Gastroesophageal sphincter (tissue), 4 donors: ENCODE measurements at regions not wholly inside any gene's neighbourhood (a gene's known extent, or its start where the extent isn't known, plus 50 kb on each side); places are given as distances from the start of the nearest gene placed in this dataset.
"Not testable (repeated sequence)": the region's sequence is repeated elsewhere in the genome, so short reads cannot be mapped to it uniquely, and the experiment has no call there.

Source experiments
- ATAC-seq: fragments of 150-250 bp; one replicate; pipeline ENCODE4 v1.9.1; 2016; ENCODE audit warnings: mild to moderate bottlenecking, moderate library complexity
- H3K27ac ChIP-seq, 4 donors: fragments of 200-600 bp; sonication (generic) in 3 of 4; 1 replicate in 3 of 4; 2 replicates in 1 of 4; pipeline ENCODE4 v1.5.1; 2016 to 2019
- H3K27me3 ChIP-seq: fragments of 200-600 bp; sonication (generic); one replicate; pipeline ENCODE4 v1.5.1; 2019
- H3K36me3 ChIP-seq, 2 donors: fragments of 200-600 bp; sonication (generic); one replicate each; pipeline ENCODE4 v1.5.1; 2019; ENCODE audit warnings: control low read depth in 1 of 2
- H3K4me1 ChIP-seq, 3 donors: fragments of 200-600 bp; sonication (generic); 1 replicate in 2 of 3; 2 replicates in 1 of 3; pipeline ENCODE4 v1.5.1; 2016 to 2019; ENCODE audit warnings: control low read depth in 2 of 3
- H3K4me3 ChIP-seq, 2 donors: fragments of 200-600 bp; sonication (generic); one replicate each; pipeline ENCODE4 v1.5.1; 2019; ENCODE audit warnings: mild to moderate bottlenecking in 1 of 2, moderate library complexity in 1 of 2
- H3K9me3 ChIP-seq, 3 donors: fragments of 200-600 bp; sonication (generic); one replicate each; pipeline ENCODE4 v1.5.1; 2017 to 2019; ENCODE audit warnings: control low read depth in 2 of 3
- EP300 ChIP-seq: sonication (generic); formaldehyde crosslinking; IDR thresholded peaks from one replicate; pipeline ENCODE4 v1.6.1; 2017; ENCODE audit warnings: antibody characterized with exemption, mild to moderate bottlenecking
- POLR2A ChIP-seq, 2 donors: fragments of 450-650 bp; IDR thresholded peaks; one replicate each; pipeline ENCODE4 v1.6.1; 2017; ENCODE audit warnings: antibody characterized with exemption in 2 of 2, mild to moderate bottlenecking in 2 of 2, moderate library complexity in 1 of 2
- POLR2AphosphoS5 ChIP-seq: sonication (generic); formaldehyde crosslinking; IDR thresholded peaks from one replicate; pipeline ENCODE4 v1.6.1; 2017; ENCODE audit warnings: antibody characterized with exemption
- WGBS, 2 donors: methylation state at CpG; one replicate each; pipeline ENCODE4 v1.1.5; 2018; ENCODE audit warnings: low coverage in 1 of 2; 5-methylcytosine and 5-hydroxymethylcytosine counted together
- TF ChIP-seq, protein P1 (sequence below), 4 experiments: fragments of 200-600 bp in 2 of 4; fragments of 450-650 bp in 2 of 4; sonication (generic) in 1 of 4; IDR thresholded peaks; one replicate each; pipeline ENCODE4 v1.5.1; 2017 to 2019; ENCODE audit warnings: antibody characterized with exemption in 4 of 4, mild to moderate bottlenecking in 2 of 4, moderate library complexity in 2 of 4

DNA sequence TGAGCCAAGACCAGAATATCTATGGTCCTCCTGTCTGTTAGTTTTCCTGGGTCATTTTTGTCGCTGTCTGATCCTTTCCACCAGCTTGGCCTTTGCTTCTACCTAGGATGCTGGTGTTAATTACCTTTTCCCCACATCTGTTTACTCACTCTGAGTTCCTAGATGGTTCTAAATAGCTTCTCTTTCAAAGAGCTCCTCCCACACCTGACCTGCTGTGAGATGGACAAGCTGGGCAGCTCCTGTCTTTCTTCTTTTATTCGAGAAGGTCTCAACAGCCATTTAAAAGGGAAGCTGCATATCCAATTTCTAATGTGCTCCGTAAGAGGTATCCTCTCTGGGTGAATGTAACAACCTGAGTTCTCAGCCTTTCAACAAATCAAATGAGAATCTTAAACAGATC lies 156.2 kb downstream of the HRH4 start:
- H3K4me3 ChIP-seq, result no peak overlapping the region
- no peaks in the 10 kb centered on the region for H3K4me1 ChIP-seq
- H3K27me3 ChIP-seq, result no peaks in the 10 kb centered on the region
- 52 to 71% methylated on average over 2 to 3 of the region's 3 CpGs for WGBS, 2 donors
- no peaks in the 10 kb centered on the region for H3K36me3 ChIP-seq
- H3K27ac ChIP-seq, result no peak overlapping the region
- ATAC-seq, result no peak
- no peaks in the 10 kb centered on the region for H3K9me3 ChIP-seq
- TF ChIP-seq POLR2A (IDR thresholded peaks at IDR 0.05) (no peak), POLR2AphosphoS5 (no peak), EP300 (no peak)
- TF ChIP-seq, protein P1, sequence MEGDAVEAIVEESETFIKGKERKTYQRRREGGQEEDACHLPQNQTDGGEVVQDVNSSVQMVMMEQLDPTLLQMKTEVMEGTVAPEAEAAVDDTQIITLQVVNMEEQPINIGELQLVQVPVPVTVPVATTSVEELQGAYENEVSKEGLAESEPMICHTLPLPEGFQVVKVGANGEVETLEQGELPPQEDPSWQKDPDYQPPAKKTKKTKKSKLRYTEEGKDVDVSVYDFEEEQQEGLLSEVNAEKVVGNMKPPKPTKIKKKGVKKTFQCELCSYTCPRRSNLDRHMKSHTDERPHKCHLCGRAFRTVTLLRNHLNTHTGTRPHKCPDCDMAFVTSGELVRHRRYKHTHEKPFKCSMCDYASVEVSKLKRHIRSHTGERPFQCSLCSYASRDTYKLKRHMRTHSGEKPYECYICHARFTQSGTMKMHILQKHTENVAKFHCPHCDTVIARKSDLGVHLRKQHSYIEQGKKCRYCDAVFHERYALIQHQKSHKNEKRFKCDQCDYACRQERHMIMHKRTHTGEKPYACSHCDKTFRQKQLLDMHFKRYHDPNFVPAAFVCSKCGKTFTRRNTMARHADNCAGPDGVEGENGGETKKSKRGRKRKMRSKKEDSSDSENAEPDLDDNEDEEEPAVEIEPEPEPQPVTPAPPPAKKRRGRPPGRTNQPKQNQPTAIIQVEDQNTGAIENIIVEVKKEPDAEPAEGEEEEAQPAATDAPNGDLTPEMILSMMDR (IDR thresholded peaks at IDR 0.05), result no peak

DNA sequence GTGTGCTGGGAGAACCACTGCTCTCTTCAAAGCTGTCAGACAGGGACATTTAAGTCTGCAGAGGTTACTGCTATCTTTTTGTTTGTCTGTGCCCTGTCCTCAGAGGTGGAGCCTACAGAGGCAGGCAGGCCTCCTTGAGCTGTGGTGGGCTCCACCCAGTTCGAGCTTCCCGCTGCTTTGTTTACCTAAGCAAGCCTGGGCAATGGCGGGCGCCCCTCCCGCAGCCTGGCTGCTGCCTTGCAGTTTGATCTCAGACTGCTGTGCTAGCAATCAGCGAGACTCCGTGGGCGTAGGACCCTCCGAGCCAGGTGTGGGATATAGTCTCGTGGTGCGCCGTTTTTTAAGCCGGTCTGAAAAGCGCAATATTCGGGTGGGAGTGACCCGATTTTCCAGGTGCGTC lies 164.0 kb downstream of the HRH4 start:
- H3K27me3 ChIP-seq, H3K27ac ChIP-seq, H3K36me3 ChIP-seq, H3K4me3 ChIP-seq, ATAC-seq, H3K4me1 ChIP-seq, H3K9me3 ChIP-seq: not testable (repeated sequence)
- WGBS, 2 donors, result 27% methylated on average over 3 of the region's 17 CpGs; no CpG with 5 or more reads in 1 of the 2 donors

DNA sequence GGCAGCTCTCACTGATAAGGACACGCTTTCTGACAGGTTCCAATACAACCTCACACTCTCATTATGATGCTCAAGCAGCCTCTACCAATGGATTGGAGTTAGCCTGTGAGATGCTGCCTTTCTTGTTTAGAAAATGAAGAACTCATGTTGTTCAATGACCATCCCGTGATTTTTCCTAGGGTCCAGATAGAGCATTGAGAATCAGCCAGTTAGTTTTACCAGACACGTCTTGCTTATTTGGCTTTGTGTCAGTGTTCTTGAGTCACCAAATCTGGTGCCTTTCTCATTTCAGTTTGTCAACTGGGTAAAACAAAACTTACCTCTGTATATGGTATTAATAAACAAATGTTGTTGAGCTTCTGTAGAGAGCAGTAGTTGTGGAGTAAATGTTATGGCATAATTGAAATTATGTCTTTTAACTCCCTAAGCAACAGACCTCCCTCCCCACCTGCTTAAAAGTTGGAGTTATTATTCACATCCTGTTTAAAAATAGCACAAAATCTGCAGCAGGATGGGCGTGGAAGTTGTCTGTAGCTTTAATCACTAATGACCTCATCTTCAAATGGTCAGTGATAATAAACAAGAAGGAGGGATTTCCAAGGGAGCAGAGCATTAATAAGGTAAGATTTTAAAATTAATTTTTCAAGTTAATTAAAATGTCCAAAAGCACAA lies 167.3 kb downstream of the HRH4 start:
- no peak for TF ChIP-seq POLR2AphosphoS5
- TF ChIP-seq, protein P1 (IDR thresholded peaks at IDR 0.05), result no peak
- Histone ChIP-seq H3K36me3 (no peaks in the 10 kb centered on the region), H3K4me1 (no peaks in the 10 kb centered on the region), H3K4me3 (no peak overlapping the region), H3K27ac (no peak overlapping the region), H3K9me3 (no peaks in the 10 kb centered on the region), H3K27me3 (peaks cover 5% of the 10 kb centered on the region)
- 39 to 47% methylated on average over 4 of the region's 4 CpGs for WGBS, 2 donors
- no peak for ATAC-seq

DNA sequence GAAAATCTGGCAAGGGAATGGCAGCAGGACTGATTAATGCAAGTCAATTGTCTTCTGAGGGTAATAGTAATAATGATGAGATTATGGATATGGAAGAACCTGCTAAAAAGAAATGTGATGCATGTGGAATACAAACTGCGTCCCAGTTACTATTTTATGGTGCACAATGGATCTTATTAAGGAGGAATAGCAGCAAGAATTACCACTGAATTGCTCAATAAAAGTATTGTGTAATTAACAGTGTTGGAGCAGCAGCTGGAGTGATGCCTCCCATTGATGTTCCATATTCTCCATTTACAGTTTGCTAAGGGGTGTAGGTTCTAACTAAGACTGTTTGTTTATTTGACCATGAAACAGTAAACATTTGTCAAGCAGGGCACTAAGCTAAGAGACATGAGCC lies 167.9 kb downstream of the HRH4 start:
- Histone ChIP-seq H3K9me3 (no peaks in the 10 kb centered on the region), H3K4me1 (no peaks in the 10 kb centered on the region), H3K27me3 (peaks cover 5% of the 10 kb centered on the region), H3K4me3 (no peak overlapping the region), H3K36me3 (no peaks in the 10 kb centered on the region), H3K27ac (no peak overlapping the region)
- 64 to 67% methylated on average over 1 of the region's 1 CpG for WGBS, 2 donors
- ATAC-seq, result no peak
- TF ChIP-seq POLR2A (IDR thresholded peaks at IDR 0.05), result no peak
- no peak for TF ChIP-seq POLR2AphosphoS5
- TF ChIP-seq, protein P1 (IDR thresholded peaks at IDR 0.05), result no peak
- no peak for TF ChIP-seq EP300

DNA sequence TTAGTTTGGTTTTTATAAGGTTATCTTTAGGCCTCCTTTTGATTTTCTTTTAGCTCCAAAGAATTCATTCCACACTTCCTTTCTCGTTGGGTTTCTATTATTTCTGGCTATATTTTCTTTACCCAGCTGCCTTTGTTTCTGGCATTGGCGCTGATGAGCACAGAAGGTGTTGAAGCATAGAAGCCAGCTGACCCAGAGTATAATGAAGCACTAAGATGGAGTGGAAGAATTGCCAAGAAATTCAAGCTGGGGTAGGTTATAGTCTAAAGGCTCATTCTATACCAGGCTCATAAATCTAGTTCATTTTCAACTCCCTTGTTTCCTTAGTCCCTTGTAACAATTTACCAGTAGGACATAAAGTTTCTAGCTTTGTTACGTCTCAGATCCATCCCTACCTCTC lies 169.5 kb downstream of the HRH4 start:
- ATAC-seq, result no peak
- TF ChIP-seq POLR2AphosphoS5, result no peak
- TF ChIP-seq POLR2A (IDR thresholded peaks at IDR 0.05), result no peak
- TF ChIP-seq, protein P1 (IDR thresholded peaks at IDR 0.05), result no peak
- no peak for TF ChIP-seq EP300
- Histone ChIP-seq H3K4me3 (no peak overlapping the region), H3K36me3 (no peaks in the 10 kb centered on the region), H3K9me3 (no peaks in the 10 kb centered on the region), H3K27ac (no peak overlapping the region), H3K27me3 (peaks cover 5% of the 10 kb centered on the region), H3K4me1 (no peaks in the 10 kb centered on the region)
- 60 to 94% methylated on average over 2 of the region's 3 CpGs for WGBS, 2 donors
